D721Med (cell line): ENCODE measurements at regions not wholly inside any gene's neighbourhood (a gene's known extent, or its start where the extent isn't known, plus 50 kb on each side); places are given as distances from the start of the nearest gene placed in this dataset.
"Not testable (repeated sequence)": the region's sequence is repeated elsewhere in the genome, so short reads cannot be mapped to it uniquely, and the experiment has no call there.

ENCODE experiments used
- DNase-seq: peaks from one replicate; pipeline ENCODE4 v3.0.0; 2011; ENCODE audit warnings: low spot score; ENCODE audit not compliant: insufficient read length
- FAIRE-seq: peaks from 2 replicates; lab custom pipeline; 2011; peaks lifted over from hg19 to GRCh38; lab: Jason Lieb, UNC
- TF ChIP-seq, protein P1 (sequence below): IDR thresholded peaks from 2 replicates; pipeline ENCODE4 v1.5.1; 2012; ENCODE audit warnings: mild to moderate bottlenecking, control low read depth; ENCODE audit not compliant: insufficient read depth; ENCODE audit errors: missing control alignments

- FAIRE-seq (no peak), DNase-seq (no peak)
- TF ChIP-seq, protein P1, sequence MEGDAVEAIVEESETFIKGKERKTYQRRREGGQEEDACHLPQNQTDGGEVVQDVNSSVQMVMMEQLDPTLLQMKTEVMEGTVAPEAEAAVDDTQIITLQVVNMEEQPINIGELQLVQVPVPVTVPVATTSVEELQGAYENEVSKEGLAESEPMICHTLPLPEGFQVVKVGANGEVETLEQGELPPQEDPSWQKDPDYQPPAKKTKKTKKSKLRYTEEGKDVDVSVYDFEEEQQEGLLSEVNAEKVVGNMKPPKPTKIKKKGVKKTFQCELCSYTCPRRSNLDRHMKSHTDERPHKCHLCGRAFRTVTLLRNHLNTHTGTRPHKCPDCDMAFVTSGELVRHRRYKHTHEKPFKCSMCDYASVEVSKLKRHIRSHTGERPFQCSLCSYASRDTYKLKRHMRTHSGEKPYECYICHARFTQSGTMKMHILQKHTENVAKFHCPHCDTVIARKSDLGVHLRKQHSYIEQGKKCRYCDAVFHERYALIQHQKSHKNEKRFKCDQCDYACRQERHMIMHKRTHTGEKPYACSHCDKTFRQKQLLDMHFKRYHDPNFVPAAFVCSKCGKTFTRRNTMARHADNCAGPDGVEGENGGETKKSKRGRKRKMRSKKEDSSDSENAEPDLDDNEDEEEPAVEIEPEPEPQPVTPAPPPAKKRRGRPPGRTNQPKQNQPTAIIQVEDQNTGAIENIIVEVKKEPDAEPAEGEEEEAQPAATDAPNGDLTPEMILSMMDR, result no peak
Measured at GRCh38 chr20:29313481-29313880, 1944.0 kb upstream of the DEFB115 start.

DNA sequence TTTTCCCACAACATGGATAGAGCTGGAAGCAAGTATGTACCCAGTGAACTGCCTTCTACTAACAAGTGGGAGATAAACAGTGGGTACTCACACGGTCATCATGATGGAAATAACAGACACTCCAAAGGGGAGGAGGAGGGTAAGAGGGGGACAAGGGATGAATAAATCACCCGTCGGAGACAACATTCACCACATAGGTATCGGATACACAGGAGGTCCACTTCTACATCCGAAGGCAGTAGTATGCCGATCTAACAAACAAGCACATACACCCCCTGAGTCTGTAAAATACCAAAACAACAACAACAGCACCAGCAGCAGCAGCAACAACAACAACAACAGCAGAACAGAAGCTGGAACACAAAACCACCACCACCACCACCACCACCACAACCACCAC, 1943.2 kb upstream of the DEFB115 start:
- TF ChIP-seq, protein P1, result no peak
- FAIRE-seq, result no peak
- no peak for DNase-seq

GRCh38 chr20:29318871-29319461, 1938.5 kb upstream of the DEFB115 start:
- TF ChIP-seq, protein P1, result no peak
- DNase-seq, result no peak
- FAIRE-seq, result no peak

DNA sequence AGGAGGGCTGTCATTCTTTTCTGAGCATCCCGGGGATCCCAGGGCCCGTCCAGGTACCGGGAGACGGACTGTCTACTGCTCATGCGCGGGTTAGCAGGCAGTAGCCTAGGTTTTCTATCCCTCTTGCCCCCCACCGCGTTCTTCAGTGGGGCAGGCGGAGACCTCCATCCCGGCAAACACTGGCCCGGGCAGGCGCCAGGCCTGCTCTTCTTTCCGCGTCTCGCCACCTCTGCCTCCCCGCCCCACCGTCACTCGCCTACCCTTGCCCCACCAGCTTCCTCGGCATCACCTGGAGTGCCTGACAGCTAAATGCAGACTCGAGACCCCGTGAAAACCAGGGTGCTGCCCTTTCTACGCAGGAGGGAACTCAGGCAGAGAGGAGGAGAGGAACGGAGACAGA, 1937.7 kb upstream of the DEFB115 start:
- TF ChIP-seq, protein P1, result no peak
- no peak for DNase-seq
- FAIRE-seq, result no peak

- DNase-seq, result not testable (repeated sequence)
Measured at GRCh38 chr20:29320216-29320949, 1937.1 kb upstream of the DEFB115 start.

GRCh38 chr20:29323631-29324515, 1933.6 kb upstream of the DEFB115 start:
- DNase-seq, FAIRE-seq: not testable (repeated sequence)

More at GRCh38 chr20:29320216-29320949, 1937.1 kb upstream of the DEFB115 start:
- FAIRE-seq, result not testable (repeated sequence)

- not testable (repeated sequence) for DNase-seq, FAIRE-seq
Measured at GRCh38 chr20:29324516-29325303, 1932.8 kb upstream of the DEFB115 start.

DNA sequence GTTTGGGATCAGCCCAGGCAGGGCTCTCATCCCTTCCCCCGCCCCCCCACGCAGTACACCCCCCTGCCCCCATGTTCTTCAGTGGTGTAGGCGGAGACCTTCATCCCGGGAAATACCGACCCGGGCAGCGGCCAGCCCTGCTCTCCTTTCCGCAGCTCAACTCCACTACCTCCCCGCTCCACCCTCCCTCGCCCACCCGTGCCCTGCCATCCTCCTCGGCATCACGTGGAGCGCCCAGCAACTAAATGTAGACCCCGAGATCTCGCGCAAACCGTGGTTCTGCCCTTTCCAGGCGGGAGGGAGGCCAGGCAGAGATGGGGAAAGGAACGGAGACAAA, 1932.2 kb upstream of the DEFB115 start:
- TF ChIP-seq, protein P1, result no peak
- DNase-seq (no peak), FAIRE-seq (no peak)

- not testable (repeated sequence) for DNase-seq, FAIRE-seq
Measured at GRCh38 chr20:29325781-29326180, 1931.7 kb upstream of the DEFB115 start.
